ENCODE measurements at regions not wholly inside any gene's neighbourhood (a gene's known extent, or its start where the extent isn't known, plus 50 kb on each side); places are given as distances from the start of the nearest gene placed in this dataset.
A peak's percentile ranks its signal among the peaks of the same experiment; 100 is the strongest.
"Not testable (repeated sequence)": the region's sequence is repeated elsewhere in the genome, so short reads cannot be mapped to it uniquely, and the experiment has no call there.

GRCh38 chr1:187038784-187039183 is 210.0 kb downstream of the PLA2G4A start:
- no peak for DNase-seq (ENCODE audit: extremely low read depth, low read depth)

DNA sequence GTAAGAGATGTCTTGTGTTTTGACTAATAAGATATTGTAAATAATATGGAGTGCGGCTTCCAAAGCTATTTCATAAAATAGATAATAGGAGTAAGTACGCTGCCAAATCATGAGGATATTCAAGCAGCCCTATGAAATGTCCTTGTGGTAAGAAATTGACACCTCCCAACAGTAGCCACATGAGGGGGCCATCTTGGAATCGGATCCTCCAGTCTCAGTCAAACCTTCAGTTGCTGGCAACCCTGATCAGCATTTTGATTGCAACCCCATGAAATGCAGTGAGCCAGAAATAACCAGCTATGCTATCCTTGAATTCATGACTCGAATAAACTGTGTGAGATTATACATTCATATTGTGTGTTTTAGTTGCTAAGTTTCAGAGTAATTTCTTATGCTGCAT is 212.4 kb downstream of the PLA2G4A start:
- no peak for DNase-seq (ENCODE audit: extremely low read depth, low read depth)

- no peak for DNase-seq (ENCODE audit: extremely low read depth, low read depth)
These were observed 213.8 kb downstream of the PLA2G4A start for GRCh38 chr1:187042538-187042937.

DNA sequence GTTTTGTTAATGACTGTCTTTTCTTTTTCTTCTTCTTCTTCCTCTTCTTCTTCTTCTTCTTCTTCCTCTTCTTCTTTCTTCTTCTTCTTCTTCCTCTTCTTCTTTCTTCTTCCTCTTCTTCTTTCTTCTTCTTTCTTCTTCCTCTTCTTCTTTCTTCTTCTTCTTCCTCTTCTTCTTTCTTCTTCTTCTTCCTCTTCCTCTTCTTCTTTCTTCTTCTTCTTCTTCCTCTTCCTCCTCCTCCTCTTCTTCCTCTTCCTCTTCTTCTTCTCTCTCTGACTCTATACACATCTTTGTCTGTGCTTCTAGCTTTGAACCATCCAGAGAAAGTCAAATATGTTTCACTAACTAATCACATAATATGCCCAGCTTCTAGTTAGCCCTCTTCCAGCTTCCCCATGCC is 214.7 kb downstream of the PLA2G4A start:
- DNase-seq (ENCODE audit: extremely low read depth, low read depth) = not testable (repeated sequence)

- no peak for DNase-seq (ENCODE audit: extremely low read depth, low read depth)
These were observed 215.7 kb downstream of the PLA2G4A start for GRCh38 chr1:187044411-187044810.

DNA sequence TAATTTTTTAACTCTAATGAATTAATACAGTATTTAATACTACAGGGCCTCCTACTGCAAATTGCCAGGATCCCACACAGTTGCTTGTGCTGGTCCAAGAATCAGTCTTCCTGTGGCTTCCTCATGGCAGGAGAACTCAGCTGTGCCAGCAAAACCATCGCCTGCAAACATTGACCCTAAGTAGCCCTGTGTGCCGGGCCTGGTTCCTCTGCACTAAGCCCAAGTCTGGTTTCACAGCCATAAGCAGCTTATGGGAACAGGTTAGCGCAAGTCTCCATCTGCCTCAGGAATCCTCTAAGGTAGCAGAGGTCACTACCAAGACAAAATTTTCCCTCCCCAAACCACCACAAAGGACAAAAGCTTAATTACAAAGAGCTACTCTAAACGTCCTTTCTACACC is 216.6 kb downstream of the PLA2G4A start:
- DNase-seq (ENCODE audit: extremely low read depth, low read depth) = no peak

GRCh38 chr1:187046293-187046692 is 217.5 kb downstream of the PLA2G4A start:
- no peak for DNase-seq (ENCODE audit: extremely low read depth, low read depth)

- DNase-seq (ENCODE audit: extremely low read depth, low read depth) = no peak
These were observed 218.5 kb downstream of the PLA2G4A start for GRCh38 chr1:187047298-187047697.

DNA sequence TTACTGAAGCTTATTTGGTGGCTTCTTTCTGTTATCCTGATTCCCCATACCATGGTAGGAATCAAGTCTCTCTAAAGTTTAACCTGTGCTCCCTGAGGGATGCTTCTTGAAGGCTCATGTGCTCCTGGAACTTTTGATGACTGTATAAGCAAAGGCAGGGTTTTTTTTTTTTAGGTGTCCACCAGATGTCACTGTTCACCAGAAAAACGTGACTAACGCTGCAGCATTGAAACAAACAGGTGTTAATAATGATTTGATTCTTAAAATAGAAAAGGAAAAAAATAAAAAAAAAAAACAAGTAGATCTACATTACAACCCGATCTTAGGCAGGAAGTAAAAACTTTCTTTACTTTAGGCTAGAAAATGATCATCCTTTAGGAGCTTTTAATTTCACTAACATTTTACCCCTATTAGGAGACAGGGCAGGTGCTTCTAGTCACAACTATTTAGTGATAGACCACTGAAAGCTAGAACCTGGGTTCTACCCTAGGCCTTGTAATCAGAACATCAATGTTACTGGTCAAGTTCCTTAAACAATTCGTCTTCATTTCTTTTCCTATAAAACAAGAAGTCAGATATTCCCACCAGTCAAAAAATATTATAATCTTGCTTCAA is 223.0 kb downstream of the PLA2G4A start:
- peak; percentile 59 for DNase-seq (ENCODE audit: extremely low read depth, low read depth)

DNA sequence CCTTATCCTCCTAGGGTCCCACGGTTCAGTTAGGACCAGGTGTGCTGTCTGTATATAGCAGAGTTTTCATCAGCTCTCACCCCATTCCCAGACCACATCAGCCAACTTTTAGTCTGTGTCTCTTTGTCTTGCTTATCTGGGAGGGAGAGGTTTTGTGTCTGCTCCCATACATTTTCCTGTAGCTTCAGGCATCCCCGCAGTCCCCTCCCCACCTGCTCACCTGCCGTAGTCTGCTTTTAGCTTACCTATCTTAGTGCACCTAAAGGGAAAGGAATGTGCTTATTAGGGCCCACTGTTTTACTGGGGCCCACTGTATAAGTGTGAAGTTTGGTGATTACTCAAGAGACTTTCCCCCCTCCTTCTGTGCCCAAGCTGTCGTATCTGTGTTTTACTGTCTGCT is 225.1 kb downstream of the PLA2G4A start:
- DNase-seq (ENCODE audit: extremely low read depth, low read depth) = no peak

- no peak for DNase-seq (ENCODE audit: extremely low read depth, low read depth)
These were observed 226.4 kb downstream of the PLA2G4A start for GRCh38 chr1:187054862-187055757.

- DNase-seq (ENCODE audit: extremely low read depth, low read depth) = no peak
These were observed 234.5 kb downstream of the PLA2G4A start for GRCh38 chr1:187063271-187063670.

GRCh38 chr1:187067160-187067559 is 238.4 kb downstream of the PLA2G4A start:
- DNase-seq (ENCODE audit: extremely low read depth, low read depth) = no peak

GRCh38 chr1:187070076-187070475 is 241.3 kb downstream of the PLA2G4A start:
- DNase-seq (ENCODE audit: extremely low read depth, low read depth) = no peak

DNA sequence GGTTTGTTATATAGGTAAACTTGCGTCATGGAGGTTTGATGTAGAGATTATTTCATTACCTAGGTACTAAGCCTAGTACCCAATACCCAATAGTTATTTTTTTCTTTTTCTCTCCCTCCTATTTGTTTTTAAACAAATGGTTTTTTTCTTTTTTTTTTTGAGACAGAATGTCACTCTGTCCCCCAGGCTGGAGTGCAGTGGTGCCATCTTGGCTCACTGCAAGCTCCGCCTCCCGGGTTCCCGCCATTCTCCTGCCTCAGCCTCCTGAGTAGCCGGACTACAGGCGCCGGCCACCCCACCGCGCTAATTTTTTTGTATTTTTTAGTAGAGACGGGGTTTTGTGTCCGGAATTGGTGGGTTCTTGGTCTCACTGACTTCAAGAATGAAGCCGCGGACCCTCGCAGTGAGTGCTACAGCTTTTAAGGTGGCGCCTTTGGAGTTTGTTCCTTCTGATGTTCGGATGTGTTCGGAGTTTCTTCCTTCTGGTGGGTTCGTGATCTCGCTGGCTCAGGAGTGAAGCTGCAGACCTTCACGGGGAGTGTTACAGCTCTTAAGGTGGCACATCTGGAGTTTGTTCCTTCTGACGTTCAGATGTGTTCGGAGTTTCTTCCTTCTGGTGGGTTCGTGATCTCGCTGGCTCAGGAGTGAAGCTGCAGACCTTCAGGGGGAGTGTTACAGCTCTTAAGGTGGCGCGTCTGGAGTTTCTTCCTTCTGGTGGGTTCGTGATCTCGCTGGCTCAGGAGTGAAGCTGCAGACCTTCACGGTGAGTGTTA is 243.7 kb downstream of the PLA2G4A start:
- DNase-seq (ENCODE audit: extremely low read depth, low read depth) = not testable (repeated sequence)

GRCh38 chr1:187073035-187073560 is 244.3 kb downstream of the PLA2G4A start:
- DNase-seq (ENCODE audit: extremely low read depth, low read depth) = not testable (repeated sequence)

DNA sequence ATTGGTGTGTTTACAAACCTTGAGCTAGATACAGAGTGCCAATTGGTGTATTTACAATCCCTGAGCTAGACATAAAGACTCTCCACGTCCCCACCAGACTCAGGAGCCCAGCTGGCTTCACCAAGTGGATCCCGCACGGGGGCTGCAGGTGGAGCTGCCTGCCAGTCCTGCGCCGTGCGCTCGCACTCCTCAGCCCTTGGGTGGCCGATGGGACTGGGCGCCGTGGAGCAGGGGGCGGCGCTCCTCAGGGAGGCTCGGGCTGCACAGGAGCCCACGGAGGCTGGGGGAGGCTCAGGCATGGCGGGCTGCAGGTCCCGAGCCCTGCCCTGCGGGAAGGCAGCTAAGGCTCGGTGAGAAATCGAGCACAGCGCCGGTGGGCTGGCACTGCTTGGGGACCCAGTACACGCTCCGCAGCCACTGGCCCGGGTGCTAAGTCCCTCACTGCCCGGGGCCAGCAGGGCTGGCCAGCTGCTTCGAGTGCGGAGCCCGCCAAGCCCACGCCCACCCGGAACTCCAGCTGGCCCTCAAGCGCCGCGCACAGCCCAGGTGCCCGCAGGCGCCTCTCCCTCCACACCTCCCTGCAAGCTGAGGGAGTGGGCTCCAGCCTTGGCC is 245.0 kb downstream of the PLA2G4A start:
- DNase-seq (ENCODE audit: extremely low read depth, low read depth) = not testable (repeated sequence)

DNA sequence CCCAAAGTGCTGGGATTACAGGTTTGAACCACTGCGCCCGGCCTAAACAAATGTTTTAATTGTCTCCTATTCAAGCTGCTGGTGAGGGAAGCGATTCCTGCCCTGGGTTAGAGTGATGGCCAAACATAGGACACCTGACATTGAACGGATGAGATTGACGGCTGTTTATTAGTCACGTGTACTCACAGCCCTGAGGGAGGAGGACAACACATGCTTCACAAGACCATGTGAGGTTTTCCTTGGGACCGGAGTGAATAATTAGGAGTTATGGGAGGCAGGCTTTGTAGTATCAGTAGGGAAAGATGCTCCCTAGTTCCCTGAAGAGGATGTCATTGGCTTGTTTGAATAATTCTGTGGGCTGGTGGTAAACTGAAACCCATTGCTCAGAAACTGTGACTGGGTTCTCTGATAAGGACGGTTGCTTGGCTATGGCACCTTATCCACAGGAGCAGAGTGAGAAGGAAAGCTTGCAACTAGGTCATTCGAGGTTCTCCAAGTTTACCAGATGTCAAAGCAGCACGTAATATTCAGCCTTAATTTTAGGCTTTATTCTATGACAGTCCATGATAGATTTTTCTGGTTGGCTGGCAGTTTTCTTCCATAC is 245.8 kb downstream of the PLA2G4A start:
- DNase-seq (ENCODE audit: extremely low read depth, low read depth) = no peak

DNA sequence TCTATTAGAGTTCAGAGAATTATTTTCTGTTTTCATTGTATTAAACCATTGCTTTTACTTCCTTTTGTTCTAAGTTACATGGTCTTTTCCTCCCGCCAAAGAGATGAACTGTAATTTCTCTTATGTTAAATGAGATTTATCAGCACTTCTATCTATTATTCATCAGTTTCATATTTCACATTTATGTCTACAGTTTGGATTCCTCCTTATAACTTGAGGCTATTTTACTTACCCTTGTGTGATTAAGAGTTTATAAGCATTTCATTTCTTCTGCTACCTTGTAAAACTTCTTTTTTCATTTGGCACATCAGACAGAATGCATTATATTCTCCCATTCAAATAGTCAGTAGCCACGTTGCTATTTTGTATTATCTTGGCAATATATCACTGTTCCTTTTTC is 248.2 kb downstream of the PLA2G4A start:
- DNase-seq (ENCODE audit: extremely low read depth, low read depth) = no peak

DNA sequence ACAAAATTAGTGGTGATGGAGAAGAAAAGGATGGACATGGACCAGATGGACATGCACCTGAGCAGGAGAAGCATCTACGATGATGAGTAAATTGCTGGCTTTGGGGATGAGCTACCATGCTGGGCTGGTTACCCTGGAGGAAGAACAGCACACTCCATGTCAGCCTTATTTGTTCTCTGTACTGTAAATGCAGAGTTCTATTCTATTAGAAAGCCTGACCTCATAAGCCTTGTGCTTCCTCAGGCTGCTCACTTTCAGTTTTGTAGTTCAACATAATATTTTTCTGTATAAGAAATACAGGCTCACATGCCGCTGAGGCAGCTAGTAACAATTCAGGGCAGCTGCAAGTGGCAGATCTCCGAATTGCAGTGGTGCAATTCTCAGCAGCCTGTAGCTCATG is 249.6 kb downstream of the PLA2G4A start:
- DNase-seq (ENCODE audit: extremely low read depth, low read depth) = no peak
